ENCODE measurements at regions not wholly inside any gene's neighbourhood (a gene's known extent, or its start where the extent isn't known, plus 50 kb on each side); places are given as distances from the start of the nearest gene placed in this dataset.
"Not testable (repeated sequence)": the region's sequence is repeated elsewhere in the genome, so short reads cannot be mapped to it uniquely, and the experiment has no call there.

- DNase-seq = no peak
Measured at GRCh38 chr16:85447693-85448313, 165.3 kb upstream of the GSE1 start.

- DNase-seq = peak; percentile 97
Measured at GRCh38 chr16:85448557-85449190, 164.4 kb upstream of the GSE1 start.

GRCh38 chr16:85449191-85449884 lies 163.8 kb upstream of the GSE1 start:
- DNase-seq = no peak

GRCh38 chr16:85449885-85450245 lies 163.3 kb upstream of the GSE1 start:
- no peak for DNase-seq

GRCh38 chr16:85451142-85451541 lies 162.0 kb upstream of the GSE1 start:
- not testable (repeated sequence) for DNase-seq

GRCh38 chr16:85451641-85452363 lies 161.3 kb upstream of the GSE1 start:
- peak; percentile 94 for DNase-seq

- peak; percentile 36 for DNase-seq
Measured at GRCh38 chr16:85452364-85453193, 160.5 kb upstream of the GSE1 start.

GRCh38 chr16:85453194-85453678 lies 159.9 kb upstream of the GSE1 start:
- DNase-seq = no peak

- no peak for DNase-seq
Measured at GRCh38 chr16:85453703-85454102, 159.4 kb upstream of the GSE1 start.

GRCh38 chr16:85454171-85454872 lies 158.8 kb upstream of the GSE1 start:
- no peak for DNase-seq

- DNase-seq = no peak
Measured at GRCh38 chr16:85455534-85455933, 157.6 kb upstream of the GSE1 start.

GRCh38 chr16:85457366-85457765 lies 155.8 kb upstream of the GSE1 start:
- no peak for DNase-seq

GRCh38 chr16:85458968-85459367 lies 154.2 kb upstream of the GSE1 start:
- DNase-seq = peak; percentile 83

GRCh38 chr16:85459529-85460251 lies 153.4 kb upstream of the GSE1 start:
- no peak for DNase-seq

GRCh38 chr16:85460252-85461021 lies 152.7 kb upstream of the GSE1 start:
- no peak for DNase-seq

GRCh38 chr16:85461022-85461813 lies 151.9 kb upstream of the GSE1 start:
- peak; percentile 88 for DNase-seq

- peak; percentile 82 for DNase-seq
Measured at GRCh38 chr16:85461814-85462713, 151.1 kb upstream of the GSE1 start.

All from COR-L47 (cell line).